ENCODE measurements at regions not wholly inside any gene's neighbourhood (a gene's known extent, or its start where the extent isn't known, plus 50 kb on each side); places are given as distances from the start of the nearest gene placed in this dataset.

GRCh38 chr22:48352086-48352911 lies 1475.4 kb downstream of the BRD1 start:
- DNase-seq: no peak

GRCh38 chr22:48351376-48352085 lies 1476.1 kb downstream of the BRD1 start:
- no peak for DNase-seq

GRCh38 chr22:48350456-48350855 lies 1477.2 kb downstream of the BRD1 start:
- no peak for DNase-seq

GRCh38 chr22:48348855-48349254 lies 1478.8 kb downstream of the BRD1 start:
- DNase-seq: no peak

- no peak for DNase-seq
Measured at GRCh38 chr22:48347311-48347710, 1480.4 kb downstream of the BRD1 start.

GRCh38 chr22:48346911-48347310 lies 1480.8 kb downstream of the BRD1 start:
- no peak for DNase-seq

GRCh38 chr22:48346311-48346710 lies 1481.4 kb downstream of the BRD1 start:
- no peak for DNase-seq

GRCh38 chr22:48345631-48346030 lies 1482.0 kb downstream of the BRD1 start:
- DNase-seq: no peak

GRCh38 chr22:48343461-48343860 lies 1484.2 kb downstream of the BRD1 start:
- DNase-seq: no peak

- no peak for DNase-seq
Measured at GRCh38 chr22:48342732-48343131, 1484.9 kb downstream of the BRD1 start.

GRCh38 chr22:48342016-48342415 lies 1485.7 kb downstream of the BRD1 start:
- DNase-seq: no peak

GRCh38 chr22:48340727-48341709 lies 1486.7 kb downstream of the BRD1 start:
- DNase-seq: no peak

GRCh38 chr22:48340191-48340590 lies 1487.5 kb downstream of the BRD1 start:
- no peak for DNase-seq

- no peak for DNase-seq
Measured at GRCh38 chr22:48338793-48339705, 1488.6 kb downstream of the BRD1 start.

- no peak for DNase-seq
Measured at GRCh38 chr22:48337957-48338792, 1489.5 kb downstream of the BRD1 start.

GRCh38 chr22:48336339-48337060 lies 1491.2 kb downstream of the BRD1 start:
- DNase-seq: no peak

- no peak for DNase-seq
Measured at GRCh38 chr22:48335442-48336139, 1492.1 kb downstream of the BRD1 start.

GRCh38 chr22:48334971-48335370 lies 1492.7 kb downstream of the BRD1 start:
- no peak for DNase-seq
